OCI-LY3 (cell line): ENCODE measurements at regions not wholly inside any gene's neighbourhood (a gene's known extent, or its start where the extent isn't known, plus 50 kb on each side); places are given as distances from the start of the nearest gene placed in this dataset.

Source experiments
- EZH2phosphoT487 ChIP-seq: fragments of 200-600 bp; shearing (Covaris generic); IDR thresholded peaks from 2 replicates; pipeline ENCODE4 v1.6.1; 2018; ENCODE audit warnings: antibody characterized with exemption, mixed run types, low read depth
- TF ChIP-seq, protein P1 (sequence below): fragments of 200-600, 300-600 bp; sonication (generic); IDR thresholded peaks from 2 replicates; pipeline ENCODE4 v1.5.1; 2014; ENCODE audit warnings: antibody characterized with exemption, low read length, low read depth

DNA sequence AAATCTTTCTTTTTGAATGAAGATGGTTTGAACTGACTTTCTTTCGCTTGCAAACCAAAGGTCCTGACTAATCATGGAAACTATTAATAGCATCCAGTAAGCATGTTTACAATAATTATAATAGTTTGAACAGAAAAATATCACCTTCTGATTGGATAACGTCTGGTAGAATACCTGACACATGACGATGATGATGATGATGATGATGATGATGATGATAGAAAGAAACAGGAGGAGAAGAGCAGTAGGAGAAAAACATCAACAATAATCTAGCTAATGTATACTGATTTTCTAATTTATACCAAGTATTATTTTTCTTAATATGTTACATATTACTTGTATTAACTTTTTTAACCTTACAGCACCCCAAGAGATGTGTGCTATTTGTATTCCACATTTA lies 157.5 kb upstream of the SPRY2 start:
- TF ChIP-seq, protein P1, sequence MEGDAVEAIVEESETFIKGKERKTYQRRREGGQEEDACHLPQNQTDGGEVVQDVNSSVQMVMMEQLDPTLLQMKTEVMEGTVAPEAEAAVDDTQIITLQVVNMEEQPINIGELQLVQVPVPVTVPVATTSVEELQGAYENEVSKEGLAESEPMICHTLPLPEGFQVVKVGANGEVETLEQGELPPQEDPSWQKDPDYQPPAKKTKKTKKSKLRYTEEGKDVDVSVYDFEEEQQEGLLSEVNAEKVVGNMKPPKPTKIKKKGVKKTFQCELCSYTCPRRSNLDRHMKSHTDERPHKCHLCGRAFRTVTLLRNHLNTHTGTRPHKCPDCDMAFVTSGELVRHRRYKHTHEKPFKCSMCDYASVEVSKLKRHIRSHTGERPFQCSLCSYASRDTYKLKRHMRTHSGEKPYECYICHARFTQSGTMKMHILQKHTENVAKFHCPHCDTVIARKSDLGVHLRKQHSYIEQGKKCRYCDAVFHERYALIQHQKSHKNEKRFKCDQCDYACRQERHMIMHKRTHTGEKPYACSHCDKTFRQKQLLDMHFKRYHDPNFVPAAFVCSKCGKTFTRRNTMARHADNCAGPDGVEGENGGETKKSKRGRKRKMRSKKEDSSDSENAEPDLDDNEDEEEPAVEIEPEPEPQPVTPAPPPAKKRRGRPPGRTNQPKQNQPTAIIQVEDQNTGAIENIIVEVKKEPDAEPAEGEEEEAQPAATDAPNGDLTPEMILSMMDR, result no peak
- TF ChIP-seq EZH2phosphoT487, result no peak
